GM18502 (cell line): ENCODE measurements at regions not wholly inside any gene's neighbourhood (a gene's known extent, or its start where the extent isn't known, plus 50 kb on each side); places are given as distances from the start of the nearest gene placed in this dataset.
"Not testable (repeated sequence)": the region's sequence is repeated elsewhere in the genome, so short reads cannot be mapped to it uniquely, and the experiment has no call there.

ENCODE experiments used
- ATAC-seq: cut with Tn5 transposase; IDR thresholded peaks from one replicate; pipeline ENCODE4 v1.9.1; 2021; ENCODE audit warnings: mild to moderate bottlenecking; ENCODE audit not compliant: unreplicated experiment, poor library complexity

DNA sequence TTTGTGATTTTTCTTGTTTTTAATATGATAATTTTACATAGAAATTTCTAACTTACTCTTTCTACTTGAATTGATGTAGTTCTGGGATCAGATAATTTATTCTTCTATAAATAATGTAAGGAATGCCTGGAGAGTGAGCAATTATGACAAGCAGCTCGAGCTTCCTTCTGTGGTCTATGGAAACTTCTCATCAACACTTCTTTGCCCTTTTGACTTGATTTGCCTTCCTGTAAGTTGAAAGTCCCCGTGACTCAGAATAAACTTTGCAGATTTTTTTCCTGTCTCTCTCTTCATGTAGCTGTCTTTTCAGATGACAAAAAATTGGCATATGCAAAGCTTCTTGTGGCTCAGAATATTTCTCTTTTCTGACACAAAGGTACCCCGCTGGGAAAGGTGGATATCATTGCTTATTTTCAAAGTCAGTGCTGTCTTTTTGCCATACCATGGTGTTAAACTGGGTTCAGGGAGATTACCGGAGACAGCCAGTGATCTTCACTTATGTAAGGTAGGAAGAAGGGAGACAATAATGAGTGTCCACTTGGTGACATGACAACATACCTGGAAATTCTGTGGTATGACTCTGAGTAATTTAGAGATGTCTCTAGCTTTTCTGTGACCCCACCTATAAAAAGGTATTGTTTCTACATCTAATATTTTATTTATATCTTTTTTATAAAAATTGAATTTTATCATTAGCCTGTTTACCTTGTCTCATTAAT lies 278.6 kb upstream of the GNPDA2 start:
- ATAC-seq, result no peak

DNA sequence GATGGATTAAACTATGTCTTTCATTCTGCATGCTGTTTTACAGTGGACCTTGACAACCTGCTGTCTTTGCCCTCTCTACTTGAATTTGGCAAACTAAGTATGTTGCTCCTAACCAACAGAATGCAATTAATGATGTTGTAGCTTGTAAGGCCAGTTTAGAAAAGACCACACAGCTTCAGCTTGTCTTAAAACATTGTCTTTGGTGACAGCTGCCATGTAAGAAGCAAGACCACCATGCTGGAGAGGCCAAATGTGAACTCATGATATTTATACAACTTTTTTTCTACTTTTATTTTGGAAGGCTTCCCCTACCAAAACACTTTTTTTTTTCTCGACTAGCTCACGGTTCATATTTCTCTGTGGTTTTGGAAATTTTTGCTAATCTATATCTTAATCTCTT lies 278.0 kb upstream of the GNPDA2 start:
- ATAC-seq, result no peak

DNA sequence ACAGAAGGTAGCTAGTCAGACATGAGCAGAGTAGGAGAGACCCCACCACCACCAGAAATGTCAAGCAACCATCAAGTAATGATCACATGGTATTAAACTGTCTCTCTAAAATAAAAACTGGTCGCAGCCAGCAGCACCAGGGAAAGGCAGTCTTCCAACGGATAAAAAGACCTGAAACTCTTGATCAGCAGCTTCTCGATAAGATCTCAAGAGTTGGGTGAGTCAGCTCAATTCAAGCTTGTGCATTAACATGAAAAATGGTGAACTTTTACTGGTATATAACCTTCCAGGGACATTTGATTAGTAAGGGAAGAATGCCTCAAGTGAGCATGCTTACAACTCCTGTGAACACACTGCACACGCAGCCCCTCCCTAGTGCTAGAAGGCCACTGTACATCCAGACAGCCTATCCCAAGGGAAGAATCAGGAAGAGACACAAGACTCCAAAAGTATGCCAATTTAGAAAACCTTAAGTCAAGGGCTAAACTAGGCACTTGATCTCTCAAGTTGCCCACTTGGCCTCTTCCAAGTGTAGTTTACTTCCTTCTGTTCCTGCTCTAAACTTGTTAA lies 270.0 kb upstream of the GNPDA2 start:
- no peak for ATAC-seq

DNA sequence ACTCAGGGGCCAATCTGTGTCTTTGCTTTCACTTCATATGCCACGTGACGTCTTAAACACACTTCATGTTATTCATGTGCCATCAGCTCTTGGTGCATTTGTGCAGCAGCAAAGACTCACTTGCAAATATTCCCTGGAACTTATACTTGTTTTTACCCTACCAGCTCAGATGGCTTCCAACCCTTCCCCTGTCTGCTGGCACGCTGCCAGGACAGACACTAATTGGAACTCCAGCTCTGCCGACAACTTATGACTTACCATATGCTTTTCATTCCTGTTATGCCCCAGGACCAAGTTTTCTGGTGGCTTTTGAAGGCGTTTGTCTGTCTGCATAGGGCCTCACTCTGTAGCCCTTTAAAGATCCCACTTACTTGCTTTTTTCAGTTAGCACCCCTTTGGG lies 261.7 kb upstream of the GNPDA2 start:
- no peak for ATAC-seq

DNA sequence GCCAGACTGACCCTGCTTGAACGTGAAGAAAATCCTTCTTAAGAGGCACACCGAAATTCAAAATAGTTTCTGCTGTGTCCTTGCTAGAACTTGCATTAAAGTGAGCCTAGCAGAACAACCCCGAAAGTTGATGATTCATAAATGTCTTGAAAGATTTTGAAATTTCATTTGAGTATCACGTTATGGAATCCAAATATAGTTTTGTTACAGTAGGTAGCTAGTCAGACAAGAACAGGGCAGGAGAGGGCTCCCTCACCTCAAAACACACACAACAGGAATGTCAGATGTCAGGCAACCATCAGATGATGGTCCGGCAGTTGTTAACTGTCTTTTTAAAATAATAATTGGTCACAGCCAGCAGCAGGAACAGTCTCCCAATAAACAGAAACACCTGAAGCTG lies 259.6 kb upstream of the GNPDA2 start:
- no peak for ATAC-seq

DNA sequence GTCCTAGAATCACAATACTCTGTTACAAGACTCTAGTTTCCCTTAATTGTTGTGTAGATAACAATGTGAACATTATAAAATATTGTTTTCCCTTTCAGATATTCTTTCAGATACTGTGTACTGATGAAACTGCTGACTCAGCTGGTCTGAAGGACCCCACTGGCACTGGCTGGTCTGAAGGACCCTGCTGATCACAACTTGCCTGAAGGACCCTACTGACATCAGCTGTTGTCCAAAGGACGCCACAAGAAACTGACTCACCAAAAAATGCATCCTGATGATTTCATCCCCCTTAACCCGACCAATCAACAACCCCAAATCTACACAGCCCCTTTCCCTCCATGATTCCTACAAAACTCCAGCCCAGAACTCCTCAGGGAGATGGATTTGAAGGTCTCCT lies 258.8 kb upstream of the GNPDA2 start:
- ATAC-seq, result no peak

DNA sequence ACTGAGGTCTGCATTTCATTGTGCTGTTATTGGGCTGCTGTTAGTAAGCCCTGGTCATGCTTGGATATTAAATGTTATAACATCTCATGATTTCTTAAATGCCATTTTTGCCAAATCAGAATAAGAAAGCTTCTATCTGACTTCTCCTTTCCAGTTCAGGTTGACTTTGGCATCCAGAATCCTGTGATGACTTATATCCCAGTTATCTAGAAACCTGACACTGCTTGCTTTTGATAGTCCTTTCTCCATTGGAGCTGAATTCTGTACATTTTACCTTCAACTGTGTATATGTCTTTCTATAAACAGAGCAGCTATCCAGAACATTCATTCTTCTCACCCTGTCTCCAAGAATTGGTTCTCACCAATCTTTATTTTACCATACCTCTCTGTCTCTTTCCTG lies 257.7 kb upstream of the GNPDA2 start:
- no peak for ATAC-seq

DNA sequence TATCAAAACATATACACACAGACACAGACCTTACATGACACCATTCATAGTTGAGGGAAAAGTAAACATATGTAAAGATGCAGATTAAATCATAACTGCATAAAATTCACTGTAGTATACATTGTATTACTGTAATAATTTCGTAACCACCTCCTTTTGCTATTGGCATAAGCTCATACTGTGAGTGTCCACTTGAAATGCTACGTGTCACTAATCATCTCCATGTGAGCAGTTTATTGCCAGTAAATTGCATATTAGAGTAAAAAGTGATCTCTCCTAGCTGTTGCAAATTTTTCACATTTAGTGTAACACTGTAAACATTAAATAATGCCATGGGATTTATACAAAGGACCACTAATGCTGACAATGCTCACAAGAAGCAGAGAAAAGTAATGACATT lies 256.7 kb upstream of the GNPDA2 start:
- ATAC-seq, result no peak

DNA sequence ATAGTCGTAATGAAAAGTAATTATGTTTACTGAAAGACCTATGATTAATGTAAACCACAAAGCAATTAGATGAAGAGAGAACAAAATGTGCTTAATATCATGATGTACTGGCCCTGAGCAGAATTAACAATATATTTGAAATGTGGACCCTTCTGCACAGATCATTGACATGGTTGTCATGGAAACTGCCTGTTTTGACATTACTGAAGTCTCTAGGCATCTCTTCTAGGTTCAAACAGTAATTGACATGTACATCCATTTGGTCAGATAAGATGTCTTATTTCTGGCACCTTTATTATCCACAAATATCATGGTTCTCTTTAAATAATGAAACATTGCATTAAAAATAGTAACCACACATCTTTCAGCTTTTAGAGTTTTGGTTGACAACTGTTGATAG lies 251.7 kb upstream of the GNPDA2 start:
- ATAC-seq, result no peak

DNA sequence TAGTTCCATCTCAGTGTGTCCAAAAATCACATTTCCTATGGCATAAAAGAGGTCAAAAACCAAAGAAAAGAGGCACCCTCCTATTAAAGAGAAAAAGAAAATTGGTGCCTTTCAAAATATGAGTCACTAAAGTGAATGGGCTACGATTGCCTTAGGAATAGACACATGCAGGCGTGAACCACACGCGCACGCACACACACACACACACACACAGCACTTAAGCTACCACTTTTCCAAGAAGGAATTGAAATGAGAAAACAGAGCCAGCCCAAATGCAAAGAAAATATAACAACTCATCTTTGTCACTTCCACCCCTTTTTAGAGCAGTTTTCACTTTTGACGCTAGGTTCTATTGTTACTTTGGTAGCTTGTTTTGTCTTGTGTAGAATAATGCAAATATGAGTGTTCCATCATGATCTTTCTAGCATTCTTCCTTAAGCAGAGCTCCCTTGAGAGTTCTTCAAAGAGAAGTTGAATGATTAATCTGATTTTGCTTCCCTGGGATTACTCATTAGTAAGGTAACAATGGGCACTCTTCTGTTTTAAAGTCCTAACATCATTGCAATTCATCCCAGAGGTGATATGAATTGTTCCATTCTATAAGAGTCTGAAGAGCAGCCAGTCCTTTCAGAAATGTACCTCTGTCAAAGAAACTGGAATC lies 239.2 kb upstream of the GNPDA2 start:
- ATAC-seq, result no peak

DNA sequence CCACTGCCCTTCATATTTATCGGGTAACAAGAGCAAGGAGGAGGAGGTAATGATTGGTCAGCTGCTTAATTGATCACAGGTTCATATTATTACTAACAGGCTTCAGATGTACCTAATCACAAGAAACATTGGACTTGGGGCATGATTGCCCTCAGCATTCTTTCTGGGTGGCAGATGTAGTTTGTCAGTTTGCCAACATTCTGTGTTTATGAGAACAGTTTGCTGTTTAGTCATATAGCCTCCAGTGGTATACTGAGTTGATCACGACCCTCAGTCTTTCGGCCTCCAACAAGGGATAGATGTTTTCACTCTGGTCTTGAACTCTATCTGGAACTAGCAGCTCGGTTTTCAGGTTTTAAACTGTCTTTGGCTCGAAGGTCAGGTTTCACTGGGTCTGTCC lies 237.7 kb upstream of the GNPDA2 start:
- not testable (repeated sequence) for ATAC-seq

DNA sequence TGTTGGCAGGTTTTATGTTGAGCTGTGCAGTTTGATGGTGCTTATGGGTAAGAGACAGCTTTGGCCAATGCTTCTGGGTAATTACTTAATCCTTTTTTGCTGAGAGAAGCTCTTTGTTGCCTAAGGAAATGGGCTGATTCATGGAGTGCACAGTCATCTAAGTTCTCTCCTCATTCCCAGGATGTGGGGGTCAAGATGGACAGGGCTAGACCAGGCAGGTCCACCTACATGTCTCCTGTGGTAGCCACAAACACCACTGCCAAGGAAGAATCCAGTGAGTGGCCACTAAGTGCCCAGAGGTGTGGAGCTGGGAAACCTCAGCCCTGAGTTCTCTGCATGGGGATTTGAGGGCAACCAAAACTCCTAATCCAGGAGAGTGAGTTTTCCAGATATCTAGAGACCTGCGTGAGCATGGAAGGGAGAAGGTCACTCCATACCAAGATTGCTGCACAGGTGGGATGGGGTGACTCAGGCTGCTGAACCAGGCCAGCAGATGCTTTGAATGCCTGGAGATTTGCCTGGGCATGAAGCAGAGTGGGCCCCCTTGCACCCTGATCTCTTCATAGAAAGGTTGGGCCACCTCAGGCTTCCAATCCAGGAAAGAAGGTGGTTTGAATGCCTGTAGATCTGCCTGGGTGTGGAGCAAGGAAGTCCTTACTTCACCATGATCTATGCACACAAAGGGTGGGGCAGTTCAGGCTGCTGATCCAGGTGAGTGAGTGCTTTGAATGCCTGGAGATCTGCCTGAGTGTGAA lies 234.8 kb upstream of the GNPDA2 start:
- no peak for ATAC-seq

DNA sequence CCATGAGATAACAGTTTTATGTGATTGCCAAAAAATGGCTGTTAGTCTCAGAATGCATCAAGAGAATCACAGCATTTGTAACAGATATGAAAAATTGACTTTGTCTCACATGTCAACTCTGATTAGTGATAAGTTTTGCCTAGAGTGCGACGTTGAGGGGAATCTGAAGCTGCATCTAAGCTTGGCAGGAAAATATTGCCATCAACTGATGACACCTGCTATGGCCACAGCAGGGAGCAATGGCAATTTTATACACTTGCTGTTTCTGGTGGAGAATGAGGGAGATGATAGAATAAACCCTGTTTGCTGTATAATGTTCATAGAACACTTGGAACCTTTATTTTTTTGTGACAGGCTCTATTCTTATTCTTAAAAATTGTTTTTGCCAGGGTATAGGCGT lies 205.4 kb upstream of the GNPDA2 start:
- no peak for ATAC-seq

DNA sequence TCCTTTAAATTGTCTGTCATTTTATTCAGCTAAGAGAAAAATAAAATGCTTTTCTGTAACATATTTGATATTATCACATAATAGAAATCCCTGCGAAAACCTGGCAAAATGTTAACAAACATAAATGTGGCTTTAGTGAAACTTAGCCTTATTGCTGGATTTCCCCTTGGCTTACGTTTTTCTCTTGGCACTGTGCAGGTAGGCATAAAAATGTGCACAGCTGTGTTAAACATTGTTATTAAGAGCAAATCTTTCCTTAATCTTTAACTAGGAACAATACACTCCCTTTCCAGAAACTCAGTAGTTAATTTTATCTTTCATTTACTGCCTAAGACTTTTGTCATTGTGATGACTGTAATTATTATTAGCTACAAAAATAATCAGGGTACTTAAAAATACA lies 202.4 kb upstream of the GNPDA2 start:
- ATAC-seq, result no peak

DNA sequence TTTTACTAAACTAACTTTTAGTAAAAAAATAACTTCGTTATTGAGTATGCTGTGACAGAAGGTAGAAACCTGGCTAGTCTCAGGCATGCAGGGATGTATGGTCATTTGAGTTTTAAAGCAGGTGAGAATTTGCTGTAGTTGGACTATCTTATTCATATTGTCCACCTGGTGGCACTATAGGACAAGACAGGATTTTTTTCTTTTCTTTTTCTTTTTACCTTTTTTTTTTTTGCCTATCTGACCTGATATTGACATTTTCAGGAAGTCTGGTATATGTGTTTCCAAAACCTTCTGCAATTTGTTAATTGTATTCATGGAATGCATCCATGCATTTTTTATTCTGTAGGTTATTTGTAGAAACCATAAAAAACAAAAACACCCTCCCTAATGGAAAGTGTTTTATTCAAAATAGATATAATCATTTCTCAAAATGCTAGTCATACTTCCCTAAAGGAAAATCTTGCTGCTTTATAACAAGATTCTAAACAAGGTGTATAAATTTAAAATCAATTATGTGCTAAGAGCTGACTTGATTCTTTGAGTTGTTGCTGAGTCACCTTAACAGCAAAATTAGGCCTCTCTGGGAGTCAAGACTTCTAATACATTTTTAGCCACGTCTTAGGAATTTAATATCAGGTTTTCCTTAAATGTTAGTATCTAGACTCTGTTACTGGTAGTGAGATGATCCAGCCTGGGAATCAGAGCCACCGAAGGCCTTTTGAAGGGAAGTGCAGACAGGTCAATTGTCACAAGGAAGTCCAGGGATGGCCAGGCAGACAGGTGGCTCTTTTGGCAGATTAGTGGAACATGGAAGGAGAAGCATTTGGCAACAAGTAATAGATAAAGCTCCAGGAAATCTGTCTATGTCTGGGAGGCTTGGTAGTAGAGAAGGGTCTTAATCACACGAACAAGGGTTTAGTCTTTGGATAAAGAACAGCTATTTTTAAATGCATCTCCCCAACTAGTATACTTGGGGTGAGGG lies 201.3 kb upstream of the GNPDA2 start:
- ATAC-seq, result peak; percentile 71

DNA sequence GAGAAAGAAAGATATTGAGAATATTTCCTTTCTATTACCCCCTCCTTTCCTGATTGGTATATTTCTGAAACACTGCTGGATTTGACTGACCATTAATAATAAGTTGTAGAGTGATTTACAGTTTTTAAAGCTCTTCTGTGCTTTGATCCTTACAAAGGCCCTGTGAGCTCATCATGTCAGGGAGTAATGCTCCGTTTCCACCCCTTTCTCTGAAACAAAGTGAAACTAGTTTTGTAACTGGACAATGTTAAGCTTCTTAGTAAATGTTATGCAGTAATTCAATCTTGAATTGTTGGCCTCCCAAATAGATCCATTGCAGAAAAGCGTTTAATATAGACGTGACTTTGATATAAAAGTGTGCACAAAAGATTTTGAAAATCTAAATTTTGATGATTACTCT lies 190.1 kb upstream of the GNPDA2 start:
- ATAC-seq, result peak; percentile 58

DNA sequence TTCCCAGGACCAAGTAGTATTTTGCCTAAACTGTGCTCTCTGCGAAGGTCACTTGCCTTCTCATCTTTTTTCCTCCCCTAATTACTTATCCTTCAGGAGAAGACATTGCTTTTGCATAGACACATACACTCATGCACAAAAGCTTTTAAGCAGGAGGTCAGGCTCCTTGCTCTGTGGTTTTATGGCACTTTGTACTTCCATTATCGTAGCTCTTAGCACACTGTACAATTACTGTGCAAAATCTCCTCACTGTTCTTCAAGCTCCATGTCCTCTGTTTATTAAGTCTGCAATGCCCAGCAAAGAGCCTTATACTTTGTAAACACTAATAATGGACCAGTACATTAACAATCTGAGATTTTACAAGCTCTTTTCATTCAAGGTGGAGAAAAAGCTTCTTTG lies 188.4 kb upstream of the GNPDA2 start:
- ATAC-seq, result no peak

DNA sequence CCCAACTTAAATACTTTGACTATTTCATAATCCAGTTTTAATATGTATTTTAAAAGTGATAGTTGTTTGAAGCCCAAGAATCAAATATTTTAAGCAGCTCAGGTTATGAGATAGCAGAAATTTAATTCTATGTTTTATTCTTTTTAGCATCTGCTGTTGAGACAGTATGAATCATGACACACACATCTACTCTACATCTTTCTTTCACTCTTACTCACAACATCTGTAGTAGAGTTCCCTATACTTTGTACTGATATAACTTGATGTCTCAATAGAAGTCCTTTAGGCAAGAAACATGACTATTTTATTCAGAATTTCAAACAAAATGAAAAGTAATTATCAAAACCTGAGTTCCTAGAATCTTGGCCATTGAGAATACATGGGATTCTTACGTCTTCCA lies 187.9 kb upstream of the GNPDA2 start:
- no peak for ATAC-seq

DNA sequence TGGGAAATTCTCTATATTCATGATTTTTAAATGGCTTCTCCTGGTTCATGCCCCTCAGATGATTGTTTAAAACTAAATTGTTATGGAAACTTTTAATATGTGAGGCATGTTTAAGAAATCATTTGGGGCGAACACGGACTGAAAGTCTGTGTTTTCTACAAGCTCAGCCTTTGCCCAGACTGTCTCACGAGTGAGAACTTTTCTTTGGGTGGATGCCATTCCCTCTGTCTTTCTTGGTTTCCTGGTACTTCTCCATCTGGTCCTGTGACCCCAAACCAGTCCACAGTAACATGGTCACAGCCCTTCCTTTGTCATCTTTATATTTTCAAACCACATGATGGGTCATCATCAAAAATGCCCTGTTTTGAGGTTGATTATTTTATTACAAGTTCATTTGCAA lies 186.6 kb upstream of the GNPDA2 start:
- no peak for ATAC-seq

DNA sequence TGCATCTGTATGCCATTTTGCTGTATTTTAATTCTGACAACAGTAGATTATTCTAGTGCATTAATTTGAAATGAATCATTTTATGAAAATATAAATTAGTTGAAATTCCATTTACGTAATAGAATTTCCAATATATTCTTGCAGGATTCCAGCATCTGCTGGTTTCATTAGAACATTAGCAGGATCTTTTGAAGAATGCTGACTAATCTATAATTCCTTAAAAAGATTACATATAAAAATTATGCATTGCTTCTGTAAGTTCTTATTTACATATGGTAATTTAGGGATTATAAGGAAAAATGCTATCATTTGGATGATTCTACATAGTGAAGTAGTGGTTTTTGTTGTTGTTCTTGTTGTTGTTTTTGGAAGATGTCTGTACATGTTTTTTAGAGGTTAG lies 182.2 kb upstream of the GNPDA2 start:
- ATAC-seq, result no peak
